GM18505 (cell line): ENCODE measurements at regions not wholly inside any gene's neighbourhood (a gene's known extent, or its start where the extent isn't known, plus 50 kb on each side); places are given as distances from the start of the nearest gene placed in this dataset.

Source experiments
- ATAC-seq: cut with Tn5 transposase; IDR thresholded peaks from one replicate; pipeline ENCODE4 v1.9.1; 2021; ENCODE audit not compliant: unreplicated experiment
- POLR2A ChIP-seq: IDR thresholded peaks from 4 replicates; pipeline ENCODE4 v1.6.1; 2011; ENCODE audit warnings: borderline replicate concordance; ENCODE audit not compliant: insufficient read depth, insufficient read length; ENCODE audit errors: extremely low read depth

- no peak for TF ChIP-seq POLR2A
- ATAC-seq = no peak
Measured at GRCh38 chr5:6872441-6873160, 159.4 kb downstream of the TENT4A start.

GRCh38 chr5:6873359-6873758, 160.1 kb downstream of the TENT4A start:
- no peak for ATAC-seq
- no peak for TF ChIP-seq POLR2A

DNA sequence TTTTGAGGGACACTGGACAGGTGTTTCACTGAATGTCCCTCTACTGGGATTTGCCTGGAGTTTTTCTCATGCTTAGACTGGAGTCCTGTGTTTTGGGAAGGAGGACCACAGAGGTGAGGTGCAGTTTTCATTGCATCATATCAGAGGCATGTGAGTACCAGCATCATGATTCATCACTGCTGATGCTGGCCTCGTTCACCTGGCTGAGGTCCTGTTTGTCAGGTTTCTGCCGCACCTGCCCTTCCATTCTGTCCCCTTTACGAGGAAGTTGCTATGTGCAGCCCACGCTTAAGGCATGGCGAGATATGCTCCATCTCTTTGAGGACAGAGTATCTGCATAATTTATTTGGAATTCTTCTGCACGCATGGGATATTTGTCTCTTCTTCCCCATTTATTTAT, 162.1 kb downstream of the TENT4A start:
- TF ChIP-seq POLR2A = no peak
- ATAC-seq = no peak

DNA sequence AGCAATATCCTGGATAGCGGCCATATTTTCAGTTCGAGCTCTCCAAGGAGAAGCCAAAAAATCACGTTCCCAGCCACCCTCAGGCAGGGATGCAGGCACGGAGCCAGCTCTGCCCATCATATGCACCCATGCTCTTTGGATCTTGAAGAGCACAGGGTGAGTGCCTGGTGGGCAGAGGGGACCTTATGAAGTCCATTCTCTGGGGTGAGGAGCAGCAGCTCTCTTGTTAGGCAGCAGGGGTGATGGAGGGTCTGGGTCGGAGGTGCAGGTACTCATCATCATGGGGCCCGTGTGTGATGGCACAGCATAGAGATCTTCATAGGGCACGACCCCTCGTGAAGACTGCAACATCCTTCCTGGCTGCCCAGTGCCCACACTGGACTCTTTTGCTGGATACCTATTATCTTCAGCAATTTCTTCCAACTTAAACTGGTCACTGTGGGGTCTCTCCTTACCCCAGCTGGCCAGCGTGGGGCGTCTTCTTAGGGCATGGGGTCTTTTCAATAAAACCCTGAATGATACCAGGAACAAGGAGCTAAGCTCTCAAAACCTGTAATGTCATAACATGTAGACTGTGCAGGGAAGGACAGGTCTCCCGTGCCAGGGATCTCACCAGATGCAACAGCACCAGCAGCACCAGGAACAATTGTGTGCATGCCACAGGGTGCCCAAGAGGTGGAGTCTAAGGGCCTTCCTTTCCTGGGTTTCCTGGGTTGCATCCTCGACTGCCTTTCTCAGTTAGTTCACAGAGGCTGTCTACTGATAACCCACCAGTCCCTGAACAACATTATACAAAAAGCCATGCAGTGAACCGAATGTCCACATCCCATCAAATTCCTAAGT, 165.0 kb downstream of the TENT4A start:
- ATAC-seq = no peak
- TF ChIP-seq POLR2A = no peak

- no peak for TF ChIP-seq POLR2A
- ATAC-seq = no peak
Measured at GRCh38 chr5:6885581-6885980, 172.3 kb downstream of the TENT4A start.

DNA sequence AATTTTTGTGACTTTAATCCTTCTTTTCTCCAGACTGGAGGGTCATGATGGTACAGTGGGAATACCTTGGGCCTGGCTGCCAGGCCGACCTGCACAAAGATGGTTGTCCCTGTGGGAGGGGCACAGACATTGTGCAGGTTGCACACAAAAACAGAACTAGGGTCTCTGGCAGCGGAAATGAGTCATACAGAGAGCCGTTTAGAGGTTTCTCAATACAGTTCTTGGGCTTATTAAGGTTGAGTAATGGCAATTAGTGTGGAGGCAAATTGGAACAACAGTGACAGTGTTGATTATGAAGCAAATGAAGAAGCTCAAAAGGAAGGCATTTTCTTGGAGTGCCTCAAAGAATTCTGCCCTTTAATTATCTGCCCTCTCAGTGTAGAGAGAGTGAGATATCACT, 173.6 kb downstream of the TENT4A start:
- no peak for ATAC-seq
- no peak for TF ChIP-seq POLR2A

DNA sequence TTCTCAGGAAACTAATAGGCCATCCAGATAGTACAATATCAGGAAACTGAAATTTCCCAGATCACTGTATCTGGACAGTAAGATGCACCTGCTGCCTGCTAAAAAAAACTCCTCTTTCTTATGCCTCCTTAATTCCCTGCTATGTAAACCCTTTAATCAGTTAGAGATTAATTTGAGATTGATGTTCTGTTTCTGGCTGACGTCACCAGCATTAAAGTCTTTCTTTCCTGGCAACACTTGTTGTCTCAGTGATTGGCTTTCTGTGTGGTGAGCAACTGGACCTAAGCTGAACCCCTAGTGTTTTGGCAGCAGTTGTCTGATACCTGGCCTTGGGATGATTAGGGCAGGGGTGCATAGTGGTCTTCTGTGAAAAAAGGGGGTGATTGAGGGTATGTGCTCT, 175.8 kb downstream of the TENT4A start:
- no peak for TF ChIP-seq POLR2A
- ATAC-seq = no peak

- TF ChIP-seq POLR2A = no peak
- ATAC-seq = no peak
Measured at GRCh38 chr5:6899221-6899620, 186.0 kb downstream of the TENT4A start.

GRCh38 chr5:6900247-6901227, 187.3 kb downstream of the TENT4A start:
- TF ChIP-seq POLR2A = no peak
- no peak for ATAC-seq

GRCh38 chr5:6902094-6902493, 188.9 kb downstream of the TENT4A start:
- ATAC-seq = no peak
- no peak for TF ChIP-seq POLR2A

GRCh38 chr5:6902597-6902996, 189.4 kb downstream of the TENT4A start:
- no peak for TF ChIP-seq POLR2A
- ATAC-seq = no peak

DNA sequence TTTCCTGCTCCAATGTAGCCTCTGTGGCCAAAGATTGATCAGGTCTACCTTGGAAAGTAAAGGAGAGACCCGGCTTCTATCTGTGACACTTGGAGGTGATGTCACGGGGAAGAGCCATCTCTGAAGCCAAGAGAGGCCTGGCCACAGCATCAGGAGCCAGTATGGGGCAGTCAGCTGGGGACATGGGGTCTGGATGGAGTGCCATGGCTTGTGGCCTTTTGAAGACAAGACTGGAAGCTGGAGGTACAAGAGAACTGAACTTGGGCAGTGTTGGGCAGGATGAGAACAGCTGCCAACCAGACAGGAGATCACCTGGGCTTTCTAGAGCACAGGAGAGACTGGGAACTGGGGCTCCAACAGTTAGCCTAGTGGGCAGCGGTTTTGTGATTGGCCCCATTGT, 190.7 kb downstream of the TENT4A start:
- TF ChIP-seq POLR2A = no peak
- ATAC-seq = no peak

DNA sequence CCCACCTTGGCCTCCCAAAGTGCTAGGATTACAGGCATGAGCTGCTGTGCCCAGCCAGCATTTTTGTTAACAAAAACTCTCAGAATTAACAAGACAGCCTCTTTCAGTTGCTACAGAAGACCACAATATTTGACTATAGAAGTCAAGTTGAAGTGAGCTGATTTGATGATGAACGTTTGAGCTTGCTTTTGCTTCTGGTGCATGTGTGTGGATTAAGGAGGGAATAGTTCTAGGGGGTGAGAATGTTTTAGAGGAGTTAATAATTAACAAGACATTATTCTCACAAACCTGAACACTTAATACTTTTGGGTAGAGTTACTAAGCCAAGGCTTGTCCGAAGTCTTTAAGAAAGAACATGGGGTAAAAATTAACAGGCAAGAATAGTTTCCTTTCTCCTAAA, 191.6 kb downstream of the TENT4A start:
- no peak for TF ChIP-seq POLR2A
- no peak for ATAC-seq
